GM23338 (cell line): ENCODE measurements at regions not wholly inside any gene's neighbourhood (a gene's known extent, or its start where the extent isn't known, plus 50 kb on each side); places are given as distances from the start of the nearest gene placed in this dataset.

Source experiments
- ATAC-seq: fragments of 200-7000 bp; cut with Tn5 transposase; 3 replicates; pipeline ENCODE4 v1.9.1; 2020
- DNase-seq: peaks from one replicate; pipeline ENCODE4 v3.0.0-alpha.2; 2015; ENCODE audit warnings: low spot score
- H2AFZ ChIP-seq: fragments of 200-600 bp; sonication (generic); 2 replicates; pipeline ENCODE4 v1.8.0; 2016; ENCODE audit warnings: antibody characterized with exemption, mild to moderate bottlenecking, moderate library complexity
- H3F3A ChIP-seq: fragments of 200-600 bp; sonication (generic); replicated peaks from 2 replicates; pipeline ENCODE4 v1.8.0; 2017; ENCODE audit warnings: antibody characterized with exemption, mixed run types, low read depth
- H3K27ac ChIP-seq: fragments of 200-600 bp; sonication (generic); 2 replicates; pipeline ENCODE4 v1.6.1; 2016; ENCODE audit warnings: low read depth
- H3K27me3 ChIP-seq: fragments of 200-600 bp; sonication (generic); 2 replicates; pipeline ENCODE4 v1.8.0; 2016; ENCODE audit warnings: mild to moderate bottlenecking, mixed run types, moderate library complexity; ENCODE audit not compliant: insufficient read depth
- H3K36me3 ChIP-seq: fragments of 200-600 bp; sonication (generic); 2 replicates; pipeline ENCODE4 v1.8.0; 2016; ENCODE audit warnings: mild to moderate bottlenecking; ENCODE audit not compliant: insufficient read depth
- H3K4me1 ChIP-seq: fragments of 200-600 bp; sonication (generic); 2 replicates; pipeline ENCODE4 v1.8.0; 2016; ENCODE audit warnings: mild to moderate bottlenecking, moderate library complexity; ENCODE audit not compliant: insufficient read depth
- H3K4me2 ChIP-seq: fragments of 200-600 bp; sonication (generic); 2 replicates; pipeline ENCODE4 v1.7.1; 2017; ENCODE audit warnings: mixed run types
- H3K4me3 ChIP-seq: fragments of 200-600 bp; sonication (generic); 2 replicates; pipeline ENCODE4 v1.6.1; 2016; ENCODE audit warnings: mixed run types
- H3K79me2 ChIP-seq: fragments of 200-600 bp; sonication (generic); replicated peaks from 2 replicates; pipeline ENCODE4 v1.8.0; 2017; ENCODE audit warnings: mild to moderate bottlenecking; ENCODE audit not compliant: insufficient read depth
- H3K9me2 ChIP-seq: fragments of 200-600 bp; sonication (generic); 2 replicates; pipeline ENCODE4 v1.8.0; 2017; ENCODE audit not compliant: insufficient read depth
- H4K20me1 ChIP-seq: fragments of 200-600 bp; sonication (generic); replicated peaks from 2 replicates; pipeline ENCODE4 v1.8.0; 2017; ENCODE audit warnings: mild to moderate bottlenecking; ENCODE audit not compliant: insufficient read depth
- H3K27ac Mint-ChIP-seq: 2 replicates; pipeline ENCODE4 v1.8.0; 2020; ENCODE audit warnings: inconsistent platforms, mild to moderate bottlenecking, moderate library complexity, mixed read lengths
- H3K27me3 Mint-ChIP-seq: 3 replicates; pipeline ENCODE4 v1.8.0; 2022; ENCODE audit warnings: low read depth, mild to moderate bottlenecking, moderate library complexity, mixed read lengths, inconsistent platforms; ENCODE audit not compliant: insufficient read depth, poor library complexity
- H3K36me3 Mint-ChIP-seq: 3 replicates; pipeline ENCODE4 v1.8.0; 2021; ENCODE audit warnings: low read depth, mild to moderate bottlenecking, inconsistent platforms, moderate library complexity, mixed read lengths
- H3K4me1 Mint-ChIP-seq: 3 replicates; pipeline ENCODE4 v1.8.0; 2020; ENCODE audit warnings: mild to moderate bottlenecking, inconsistent platforms, mixed read lengths
- H3K4me3 Mint-ChIP-seq: 3 replicates; pipeline ENCODE4 v1.8.0; 2021; ENCODE audit warnings: moderate library complexity, mild to moderate bottlenecking, inconsistent platforms, mixed read lengths
- H3K9me3 Mint-ChIP-seq: 3 replicates; pipeline ENCODE4 v1.8.0; 2020; ENCODE audit warnings: moderate library complexity, mild to moderate bottlenecking, inconsistent platforms, mixed read lengths
- EZH2 ChIP-seq: fragments of 200-600 bp; sonication (generic); IDR thresholded peaks from one replicate; pipeline ENCODE4 v1.8.0; 2017; ENCODE audit warnings: antibody characterized with exemption, mild to moderate bottlenecking, low read depth; ENCODE audit not compliant: unreplicated experiment
- EZH2phosphoT487 ChIP-seq: fragments of 200-600 bp; sonication (generic); IDR thresholded peaks from one replicate; pipeline ENCODE4 v1.8.1; 2018; ENCODE audit warnings: antibody characterized with exemption; ENCODE audit not compliant: unreplicated experiment
- NANOG ChIP-seq: IDR thresholded peaks from 2 replicates; pipeline ENCODE4 v1.6.1; 2016; ENCODE audit warnings: antibody characterized with exemption, borderline replicate concordance
- POLR2AphosphoS5 ChIP-seq: IDR thresholded peaks from 2 replicates; pipeline ENCODE4 v1.6.1; 2016; ENCODE audit warnings: antibody characterized with exemption, low read depth
- STAT1 ChIP-seq: IDR thresholded peaks from one replicate; pipeline ENCODE4 v1.6.1; 2016; ENCODE audit warnings: antibody characterized with exemption; ENCODE audit not compliant: unreplicated experiment
- ZNF114 ChIP-seq: fragments of 250-450 bp; sonication (Bioruptor Pico); IDR thresholded peaks from 2 replicates; pipeline ENCODE4 v1.5.0; 2020; ENCODE audit warnings: mild to moderate bottlenecking, moderate library complexity
- ZNF331 ChIP-seq: fragments of 250-450 bp; sonication (Bioruptor Pico); IDR thresholded peaks from 2 replicates; pipeline ENCODE4 v1.5.0; 2020; ENCODE audit warnings: low read depth, mild to moderate bottlenecking, moderate library complexity
- TF ChIP-seq, protein P1 (sequence below): fragments of 250-450 bp; sonication (Bioruptor Pico); IDR thresholded peaks from 2 replicates; pipeline ENCODE4 v1.5.0; 2020; ENCODE audit warnings: mild to moderate bottlenecking, moderate library complexity
- TF ChIP-seq, protein P2 (sequence below): IDR thresholded peaks from 2 replicates; pipeline ENCODE4 v1.6.1; 2016; ENCODE audit warnings: antibody characterized with exemption

DNA sequence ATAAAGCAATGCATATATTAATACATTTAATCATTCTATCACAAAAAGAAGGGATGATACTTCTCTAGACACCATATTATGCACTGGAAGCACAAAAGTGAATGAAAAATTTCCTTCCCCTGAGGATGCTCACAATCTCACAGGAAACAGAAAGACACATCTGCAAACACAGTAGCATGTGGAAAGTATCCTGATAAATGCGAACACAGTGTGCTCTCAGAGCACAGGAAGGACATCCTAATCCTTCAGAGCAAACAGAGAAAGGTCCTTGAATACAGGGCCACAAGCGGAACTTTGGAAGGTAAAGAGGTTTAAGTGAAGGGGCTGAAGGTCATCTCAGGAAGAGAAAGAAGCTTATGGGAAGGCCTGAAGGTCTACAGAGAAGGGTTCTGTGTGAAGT lies 524.6 kb upstream of the LRRC4C start (continued):
- TF ChIP-seq, protein P1, sequence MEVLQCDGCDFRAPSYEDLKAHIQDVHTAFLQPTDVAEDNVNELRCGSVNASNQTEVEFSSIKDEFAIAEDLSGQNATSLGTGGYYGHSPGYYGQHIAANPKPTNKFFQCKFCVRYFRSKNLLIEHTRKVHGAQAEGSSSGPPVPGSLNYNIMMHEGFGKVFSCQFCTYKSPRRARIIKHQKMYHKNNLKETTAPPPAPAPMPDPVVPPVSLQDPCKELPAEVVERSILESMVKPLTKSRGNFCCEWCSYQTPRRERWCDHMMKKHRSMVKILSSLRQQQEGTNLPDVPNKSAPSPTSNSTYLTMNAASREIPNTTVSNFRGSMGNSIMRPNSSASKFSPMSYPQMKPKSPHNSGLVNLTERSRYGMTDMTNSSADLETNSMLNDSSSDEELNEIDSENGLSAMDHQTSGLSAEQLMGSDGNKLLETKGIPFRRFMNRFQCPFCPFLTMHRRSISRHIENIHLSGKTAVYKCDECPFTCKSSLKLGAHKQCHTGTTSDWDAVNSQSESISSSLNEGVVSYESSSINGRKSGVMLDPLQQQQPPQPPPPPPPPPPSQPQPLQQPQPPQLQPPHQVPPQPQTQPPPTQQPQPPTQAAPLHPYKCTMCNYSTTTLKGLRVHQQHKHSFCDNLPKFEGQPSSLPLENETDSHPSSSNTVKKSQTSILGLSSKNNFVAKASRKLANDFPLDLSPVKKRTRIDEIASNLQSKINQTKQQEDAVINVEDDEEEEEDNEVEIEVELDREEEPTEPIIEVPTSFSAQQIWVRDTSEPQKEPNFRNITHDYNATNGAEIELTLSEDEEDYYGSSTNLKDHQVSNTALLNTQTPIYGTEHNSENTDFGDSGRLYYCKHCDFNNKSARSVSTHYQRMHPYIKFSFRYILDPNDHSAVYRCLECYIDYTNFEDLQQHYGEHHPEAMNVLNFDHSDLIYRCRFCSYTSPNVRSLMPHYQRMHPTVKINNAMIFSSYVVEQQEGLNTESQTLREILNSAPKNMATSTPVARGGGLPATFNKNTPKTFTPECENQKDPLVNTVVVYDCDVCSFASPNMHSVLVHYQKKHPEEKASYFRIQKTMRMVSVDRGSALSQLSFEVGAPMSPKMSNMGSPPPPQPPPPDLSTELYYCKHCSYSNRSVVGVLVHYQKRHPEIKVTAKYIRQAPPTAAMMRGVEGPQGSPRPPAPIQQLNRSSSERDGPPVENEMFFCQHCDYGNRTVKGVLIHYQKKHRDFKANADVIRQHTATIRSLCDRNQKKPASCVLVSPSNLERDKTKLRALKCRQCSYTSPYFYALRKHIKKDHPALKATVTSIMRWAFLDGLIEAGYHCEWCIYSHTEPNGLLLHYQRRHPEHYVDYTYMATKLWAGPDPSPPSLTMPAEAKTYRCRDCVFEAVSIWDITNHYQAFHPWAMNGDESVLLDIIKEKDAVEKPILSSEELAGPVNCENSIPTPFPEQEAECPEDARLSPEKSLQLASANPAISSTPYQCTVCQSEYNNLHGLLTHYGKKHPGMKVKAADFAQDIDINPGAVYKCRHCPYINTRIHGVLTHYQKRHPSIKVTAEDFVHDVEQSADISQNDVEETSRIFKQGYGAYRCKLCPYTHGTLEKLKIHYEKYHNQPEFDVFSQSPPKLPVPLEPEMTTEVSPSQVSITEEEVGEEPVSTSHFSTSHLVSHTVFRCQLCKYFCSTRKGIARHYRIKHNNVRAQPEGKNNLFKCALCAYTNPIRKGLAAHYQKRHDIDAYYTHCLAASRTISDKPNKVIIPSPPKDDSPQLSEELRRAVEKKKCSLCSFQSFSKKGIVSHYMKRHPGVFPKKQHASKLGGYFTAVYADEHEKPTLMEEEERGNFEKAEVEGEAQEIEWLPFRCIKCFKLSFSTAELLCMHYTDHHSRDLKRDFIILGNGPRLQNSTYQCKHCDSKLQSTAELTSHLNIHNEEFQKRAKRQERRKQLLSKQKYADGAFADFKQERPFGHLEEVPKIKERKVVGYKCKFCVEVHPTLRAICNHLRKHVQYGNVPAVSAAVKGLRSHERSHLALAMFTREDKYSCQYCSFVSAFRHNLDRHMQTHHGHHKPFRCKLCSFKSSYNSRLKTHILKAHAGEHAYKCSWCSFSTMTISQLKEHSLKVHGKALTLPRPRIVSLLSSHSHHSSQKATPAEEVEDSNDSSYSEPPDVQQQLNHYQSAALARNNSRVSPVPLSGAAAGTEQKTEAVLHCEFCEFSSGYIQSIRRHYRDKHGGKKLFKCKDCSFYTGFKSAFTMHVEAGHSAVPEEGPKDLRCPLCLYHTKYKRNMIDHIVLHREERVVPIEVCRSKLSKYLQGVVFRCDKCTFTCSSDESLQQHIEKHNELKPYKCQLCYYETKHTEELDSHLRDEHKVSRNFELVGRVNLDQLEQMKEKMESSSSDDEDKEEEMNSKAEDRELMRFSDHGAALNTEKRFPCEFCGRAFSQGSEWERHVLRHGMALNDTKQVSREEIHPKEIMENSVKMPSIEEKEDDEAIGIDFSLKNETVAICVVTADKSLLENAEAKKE: no peak
- TF ChIP-seq ZNF331 (CRISPR knock-in tag) (no peak), STAT1 (no peak), EZH2 (no peak), POLR2AphosphoS5 (no peak), EZH2phosphoT487 (no peak)
- TF ChIP-seq, protein P2, sequence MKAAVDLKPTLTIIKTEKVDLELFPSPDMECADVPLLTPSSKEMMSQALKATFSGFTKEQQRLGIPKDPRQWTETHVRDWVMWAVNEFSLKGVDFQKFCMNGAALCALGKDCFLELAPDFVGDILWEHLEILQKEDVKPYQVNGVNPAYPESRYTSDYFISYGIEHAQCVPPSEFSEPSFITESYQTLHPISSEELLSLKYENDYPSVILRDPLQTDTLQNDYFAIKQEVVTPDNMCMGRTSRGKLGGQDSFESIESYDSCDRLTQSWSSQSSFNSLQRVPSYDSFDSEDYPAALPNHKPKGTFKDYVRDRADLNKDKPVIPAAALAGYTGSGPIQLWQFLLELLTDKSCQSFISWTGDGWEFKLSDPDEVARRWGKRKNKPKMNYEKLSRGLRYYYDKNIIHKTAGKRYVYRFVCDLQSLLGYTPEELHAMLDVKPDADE: no peak

DNA sequence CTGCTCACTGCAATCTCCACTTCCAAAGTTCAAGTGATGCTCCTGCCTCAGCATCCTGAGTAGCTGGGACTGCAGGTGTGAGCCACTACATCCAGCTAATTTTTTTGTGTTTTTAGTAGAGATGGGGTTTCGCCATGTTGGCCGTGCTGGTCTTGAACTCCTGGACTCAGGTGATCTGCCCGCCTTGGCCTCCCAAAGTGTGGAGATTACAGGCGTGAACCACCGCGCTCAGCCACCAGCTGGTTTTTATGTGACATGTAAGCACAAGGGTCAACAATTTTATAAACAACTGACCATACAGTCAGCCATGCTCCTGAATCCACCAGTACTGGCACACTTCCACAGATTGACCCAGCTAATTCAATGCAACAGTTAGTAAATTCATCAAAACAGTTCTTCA lies 526.3 kb upstream of the LRRC4C start:
- no peaks in the 10 kb centered on the region for H3K79me2 ChIP-seq
- H4K20me1 ChIP-seq: no peaks in the 10 kb centered on the region
- peaks cover 6% of the 10 kb centered on the region; the same call in 1 of the 2 replicates for H3K9me2 ChIP-seq
- H3K4me1 ChIP-seq: no peaks in the 10 kb centered on the region
- H3K36me3 ChIP-seq: no peaks in the 10 kb centered on the region
- no peak overlapping the region for H3K4me3 Mint-ChIP-seq
- no peak overlapping the region for H3K27ac Mint-ChIP-seq
- H3K4me1 Mint-ChIP-seq: no peaks in the 10 kb centered on the region
- no peak for TF ChIP-seq ZNF114 (CRISPR knock-in tag)
- no peak for TF ChIP-seq EZH2phosphoT487
- TF ChIP-seq NANOG: no peak
- H3K27me3 Mint-ChIP-seq: peaks cover 4% of the 10 kb centered on the region
- no peaks in the 10 kb centered on the region for H3K27me3 ChIP-seq
- H3K36me3 Mint-ChIP-seq: no peaks in the 10 kb centered on the region; the same call in 2 of the 3 replicates
- H3K4me3 ChIP-seq: no peak overlapping the region
- no peaks in the 10 kb centered on the region for H3F3A ChIP-seq
- peaks cover 48% of the 10 kb centered on the region for H3K9me3 Mint-ChIP-seq
- no peak for DNase-seq
- no peak overlapping the region for H2AFZ ChIP-seq
- no peak overlapping the region for H3K4me2 ChIP-seq
- no peak for ATAC-seq
- no peak overlapping the region for H3K27ac ChIP-seq
